Lung (tissue), 11 donors: ENCODE measurements at regions not wholly inside any gene's neighbourhood (a gene's known extent, or its start where the extent isn't known, plus 50 kb on each side); places are given as distances from the start of the nearest gene placed in this dataset.

Experiments
- ATAC-seq: fragments of 200-7000 bp; cut with Tn5 transposase; one replicate; pipeline ENCODE4 v1.9.1; 2020; ENCODE audit warnings: moderate number of reproducible peaks; ENCODE audit not compliant: insufficient read depth, low FRiP score
- DNase-seq, 3 donors: peaks; one replicate each; pipeline ENCODE4 v3.0.0-alpha.2; 2013 to 2017
- H3K27ac ChIP-seq, 2 donors: one replicate each; pipeline ENCODE4 v1.5.1; 2013; ENCODE audit warnings: mild to moderate bottlenecking in 2 of 2, moderate library complexity in 2 of 2, control low read depth in 1 of 2, inconsistent platforms in 1 of 2, low read depth in 1 of 2, low read length in 1 of 2
- H3K27me3 ChIP-seq, 3 donors: one replicate each; pipeline ENCODE4 v1.5.1; 2013; ENCODE audit warnings: low read length in 2 of 3; ENCODE audit not compliant: control insufficient read depth in 3 of 3, insufficient read depth in 3 of 3
- H3K36me3 ChIP-seq, 4 donors: one replicate each; pipeline ENCODE4 v1.5.1; 2013; ENCODE audit warnings: low read length in 4 of 4, mild to moderate bottlenecking in 1 of 4, moderate library complexity in 1 of 4; ENCODE audit not compliant: control insufficient read depth in 4 of 4, insufficient read depth in 4 of 4
- H3K4me1 ChIP-seq, 5 donors: one replicate each; pipeline ENCODE4 v1.5.1; 2013; ENCODE audit warnings: low read length in 5 of 5, mild to moderate bottlenecking in 2 of 5, moderate library complexity in 1 of 5; ENCODE audit not compliant: control insufficient read depth in 5 of 5, insufficient read depth in 5 of 5
- H3K4me3 ChIP-seq: one replicate; pipeline ENCODE4 v1.5.1; 2013; ENCODE audit warnings: mild to moderate bottlenecking, control low read depth, moderate library complexity
- H3K9ac ChIP-seq, 2 donors: one replicate each; pipeline ENCODE4 v1.5.1; 2013; ENCODE audit warnings: low read length in 2 of 2, control low read depth in 1 of 2; ENCODE audit not compliant: insufficient read depth in 1 of 2
- H3K9me3 ChIP-seq, 4 donors: one replicate each; pipeline ENCODE4 v1.5.1; 2013; ENCODE audit warnings: low read length in 3 of 4, mild to moderate bottlenecking in 1 of 4, moderate library complexity in 1 of 4; ENCODE audit not compliant: control insufficient read depth in 4 of 4, insufficient read depth in 3 of 4
- CTCF ChIP-seq: IDR thresholded peaks from 2 replicates; pipeline ENCODE4 v1.5.1; 2012; ENCODE audit warnings: mild to moderate bottlenecking; ENCODE audit errors: control extremely low read depth, extremely low read depth
- WGBS, 2 donors: extraction: QIAGEN DNeasy Blood & Tissue Kit; methylation state at CpG; one replicate each; pipeline ENCODE4 v1.1.7; 2013; 5-methylcytosine and 5-hydroxymethylcytosine counted together
- donor health status: control.
- donor health status: control.
- donor health status: Bipolar disorder and iron deficiency.
- donor health status: healthy.
- donor health status: DM: yes; HTN: yes; CAD: no.

DNA sequence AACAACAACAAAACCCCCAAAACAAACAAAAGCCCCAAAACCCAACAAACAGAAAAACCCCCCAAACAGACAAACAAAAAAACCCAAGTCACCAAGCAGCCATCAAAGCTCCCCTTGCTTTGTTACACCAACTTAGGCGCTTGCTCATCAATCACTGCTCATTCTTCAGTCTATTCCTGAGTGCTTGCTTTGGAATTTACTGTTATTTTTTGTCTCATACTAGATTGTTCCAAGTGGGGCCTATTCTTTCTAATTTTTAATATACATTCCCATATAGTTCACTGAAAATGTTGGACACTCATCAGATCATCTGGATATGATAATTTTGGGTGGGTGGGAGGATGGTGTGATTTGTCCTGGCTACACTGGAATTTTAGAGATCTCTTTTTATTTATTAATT lies 126.0 kb upstream of the JCAD start:
- no peak for ATAC-seq
- no peak for TF ChIP-seq CTCF
- no peak for DNase-seq
- H3K4me1 ChIP-seq: peaks cover 0 to 37% (median 7%) of the 10 kb centered on the region in 5 donors
- no peaks in the 10 kb centered on the region for H3K9me3 ChIP-seq
- no peak overlapping the region for H3K4me3 ChIP-seq
- no peak overlapping the region for H3K9ac ChIP-seq
- 92 to 98% methylated on average over 1 of the region's 1 CpG for WGBS, 2 donors
- H3K36me3 ChIP-seq: no peaks in the 10 kb centered on the region
- no peaks in the 10 kb centered on the region for H3K27me3 ChIP-seq
- no peak overlapping the region for H3K27ac ChIP-seq

DNA sequence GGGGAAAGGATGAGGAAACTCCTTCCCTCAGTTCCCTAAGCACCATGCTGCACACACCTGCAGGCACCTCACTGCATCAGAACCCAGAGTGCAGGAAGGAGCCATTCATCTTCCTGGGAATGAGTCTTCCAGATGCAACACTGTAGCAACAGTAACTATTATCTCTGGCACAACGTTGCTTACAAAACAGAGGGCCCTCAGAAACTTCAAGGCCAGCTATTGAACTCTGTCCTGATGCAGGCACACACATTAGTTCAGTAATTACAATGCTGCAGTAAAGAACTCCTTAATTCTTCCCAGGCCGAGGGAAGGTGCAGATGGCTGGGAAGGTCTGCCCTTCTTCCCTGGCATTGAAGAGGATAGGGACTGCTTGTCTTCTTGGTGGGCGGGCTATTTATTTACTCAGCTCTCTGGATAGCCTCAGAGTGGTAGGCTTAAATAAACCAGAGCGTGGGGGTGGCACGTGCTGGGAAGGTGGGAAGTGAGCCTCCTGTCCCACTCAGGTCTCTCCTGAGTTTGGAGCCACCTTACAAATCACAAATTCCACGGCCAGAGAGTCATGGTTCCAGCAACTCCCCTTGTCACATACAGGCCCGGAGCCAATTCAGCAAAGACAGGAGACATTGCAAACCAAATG lies 125.1 kb upstream of the JCAD start:
- DNase-seq: peak in 1 of 3 donors; percentile 59
- no peak for ATAC-seq
- Histone ChIP-seq H3K4me3 (no peak overlapping the region), H3K27me3 (no peaks in the 10 kb centered on the region), H3K9ac (no peak overlapping the region), H3K36me3 (no peaks in the 10 kb centered on the region), H3K27ac (no peak overlapping the region), H3K4me1 (peaks cover 0 to 33% (median 7%) of the 10 kb centered on the region in 5 donors), H3K9me3 (no peaks in the 10 kb centered on the region)
- TF ChIP-seq CTCF: no peak
- WGBS, 2 donors: 85 to 90% methylated on average over 7 of the region's 7 CpGs

DNA sequence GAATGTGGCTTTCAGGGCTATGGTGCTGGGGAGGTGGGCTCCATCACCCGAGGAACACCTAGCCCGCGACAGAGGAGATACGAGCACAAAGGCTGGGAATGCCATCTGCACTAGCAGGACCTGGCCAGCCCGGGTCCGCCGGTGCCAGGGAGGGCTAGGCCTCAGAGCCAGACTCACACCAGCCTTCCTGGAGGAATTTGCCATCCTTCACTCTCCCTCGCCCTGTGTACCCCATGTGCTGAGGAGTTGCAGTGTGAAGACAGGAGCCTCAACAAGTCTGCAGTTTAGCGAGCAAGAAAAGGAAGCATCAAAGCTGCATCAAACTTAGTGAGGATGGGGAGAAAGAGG lies 123.6 kb upstream of the JCAD start:
- no peak for TF ChIP-seq CTCF
- Histone ChIP-seq H3K36me3 (no peaks in the 10 kb centered on the region), H3K27me3 (no peaks in the 10 kb centered on the region), H3K4me3 (no peak overlapping the region), H3K9ac (no peak overlapping the region), H3K27ac (no peak overlapping the region), H3K9me3 (no peaks in the 10 kb centered on the region), H3K4me1 (peaks cover 0 to 34% (median 12%) of the 10 kb centered on the region in 5 donors)
- ATAC-seq (no peak), DNase-seq (no peak)
- 64 to 88% methylated on average over 9 of the region's 9 CpGs for WGBS, 2 donors
